NOMO-1 (cell line): ENCODE measurements at regions not wholly inside any gene's neighbourhood (a gene's known extent, or its start where the extent isn't known, plus 50 kb on each side); places are given as distances from the start of the nearest gene placed in this dataset.
"Not testable (repeated sequence)": the region's sequence is repeated elsewhere in the genome, so short reads cannot be mapped to it uniquely, and the experiment has no call there.

ENCODE experiments used
- DNase-seq, 2 experiments: peaks; one replicate each; lab custom pipeline; 2025; ENCODE audit not compliant: unreplicated experiment in 2 of 2; lab: John Stamatoyannopoulos, UW

GRCh38 chr9:105972466-105973204 lies 278.3 kb downstream of the TMEM38B start:
- peak in 1 of 2 experiments; percentile 5 for DNase-seq

- DNase-seq, result no peak
Observed at GRCh38 chr9:105973951-105974351, 279.6 kb downstream of the TMEM38B start.

- DNase-seq, result no peak
Observed at GRCh38 chr9:105975886-105976645, 281.7 kb downstream of the TMEM38B start.

GRCh38 chr9:105978336-105978735 lies 284.0 kb downstream of the TMEM38B start:
- DNase-seq, result no peak

GRCh38 chr9:105978826-105979225 lies 284.5 kb downstream of the TMEM38B start:
- no peak for DNase-seq

GRCh38 chr9:105979290-105979689 lies 284.9 kb downstream of the TMEM38B start:
- DNase-seq, result no peak

- no peak for DNase-seq
Observed at GRCh38 chr9:105984714-105985113, 290.4 kb downstream of the TMEM38B start.

- DNase-seq, result no peak
Observed at GRCh38 chr9:105993116-105993854, 298.9 kb downstream of the TMEM38B start.

GRCh38 chr9:105993921-105994715 lies 299.8 kb downstream of the TMEM38B start:
- DNase-seq, result no peak

GRCh38 chr9:105994970-105995369 lies 300.6 kb downstream of the TMEM38B start:
- no peak for DNase-seq

GRCh38 chr9:106017198-106017740 lies 322.9 kb downstream of the TMEM38B start:
- DNase-seq, result no peak

- no peak for DNase-seq
Observed at GRCh38 chr9:106019039-106019680, 324.8 kb downstream of the TMEM38B start.

- no peak for DNase-seq
Observed at GRCh38 chr9:106019702-106020101, 325.4 kb downstream of the TMEM38B start.

- no peak for DNase-seq
Observed at GRCh38 chr9:106020186-106020585, 325.8 kb downstream of the TMEM38B start.

- DNase-seq, result no peak
Observed at GRCh38 chr9:106023455-106023854, 329.1 kb downstream of the TMEM38B start.

GRCh38 chr9:106025453-106025852 lies 331.1 kb downstream of the TMEM38B start:
- DNase-seq, result no peak

- DNase-seq, result not testable (repeated sequence)
Observed at GRCh38 chr9:106030146-106030545, 335.8 kb downstream of the TMEM38B start.

GRCh38 chr9:106032978-106033377 lies 338.6 kb downstream of the TMEM38B start:
- no peak for DNase-seq

- no peak for DNase-seq
Observed at GRCh38 chr9:106035806-106036205, 341.5 kb downstream of the TMEM38B start.
